NCI-H2227 (cell line): ENCODE measurements at regions not wholly inside any gene's neighbourhood (a gene's known extent, or its start where the extent isn't known, plus 50 kb on each side); places are given as distances from the start of the nearest gene placed in this dataset.

Experiments
- DNase-seq: peaks from one replicate; lab custom pipeline; 2025; ENCODE audit not compliant: unreplicated experiment; lab: John Stamatoyannopoulos, UW

- peak; percentile 22 for DNase-seq
These were observed 67.1 kb downstream of the ENGASE start for GRCh38 chr17:79141578-79142355.

GRCh38 chr17:79138826-79139225 lies 64.2 kb downstream of the ENGASE start:
- no peak for DNase-seq

GRCh38 chr17:79137789-79138165 lies 63.2 kb downstream of the ENGASE start:
- DNase-seq = no peak

- DNase-seq = no peak
These were observed 62.6 kb downstream of the ENGASE start for GRCh38 chr17:79137015-79137788.

- DNase-seq = no peak
These were observed 62.0 kb downstream of the ENGASE start for GRCh38 chr17:79136596-79136995.
